Fibroblast of skin of scalp (primary cell): ENCODE measurements at regions not wholly inside any gene's neighbourhood (a gene's known extent, or its start where the extent isn't known, plus 50 kb on each side); places are given as distances from the start of the nearest gene placed in this dataset.
A peak's percentile ranks its signal among the peaks of the same experiment; 100 is the strongest.

Experiments used
- DNase-seq: peaks from one replicate; pipeline ENCODE4 v3.0.0-alpha.2; 2013

DNA sequence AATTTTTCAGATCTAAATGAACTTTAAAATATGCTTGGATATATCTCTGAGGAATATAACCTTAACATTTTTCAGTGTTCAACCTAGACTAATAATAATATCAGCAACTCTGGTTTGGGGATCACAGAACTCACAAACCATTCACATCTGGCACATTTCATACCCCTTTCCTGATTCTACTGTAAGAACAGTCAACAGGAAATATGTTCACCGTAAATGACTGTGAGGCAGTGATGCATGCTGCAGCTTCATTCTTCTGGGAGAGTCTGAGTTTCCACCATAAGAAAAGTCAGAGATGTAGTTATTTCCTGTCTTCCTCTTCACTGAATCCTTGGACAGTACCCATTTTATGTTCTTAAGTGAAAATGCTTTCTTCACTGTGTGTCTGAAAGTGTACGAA, 134.2 kb upstream of the IFNGR1 start:
- no peak for DNase-seq

DNA sequence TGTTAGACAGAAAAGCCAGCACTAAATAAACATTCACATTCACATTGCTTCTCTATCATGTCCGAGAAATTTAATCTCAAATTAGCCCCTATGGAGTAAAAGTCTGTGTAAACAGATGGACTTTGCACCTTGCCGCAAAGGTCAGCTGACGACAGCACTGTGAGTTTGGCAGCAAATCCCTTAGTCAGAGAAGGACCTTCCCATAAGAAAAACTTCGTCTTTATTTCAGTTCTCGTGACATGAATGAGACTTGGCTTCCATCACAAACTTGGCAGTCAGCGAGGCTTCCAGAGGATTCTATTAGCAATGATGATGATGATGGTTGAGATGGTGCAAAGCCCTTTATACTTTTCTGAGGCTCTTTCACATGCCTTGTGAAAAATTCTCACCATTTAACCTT, 133.7 kb upstream of the IFNGR1 start:
- no peak for DNase-seq

DNA sequence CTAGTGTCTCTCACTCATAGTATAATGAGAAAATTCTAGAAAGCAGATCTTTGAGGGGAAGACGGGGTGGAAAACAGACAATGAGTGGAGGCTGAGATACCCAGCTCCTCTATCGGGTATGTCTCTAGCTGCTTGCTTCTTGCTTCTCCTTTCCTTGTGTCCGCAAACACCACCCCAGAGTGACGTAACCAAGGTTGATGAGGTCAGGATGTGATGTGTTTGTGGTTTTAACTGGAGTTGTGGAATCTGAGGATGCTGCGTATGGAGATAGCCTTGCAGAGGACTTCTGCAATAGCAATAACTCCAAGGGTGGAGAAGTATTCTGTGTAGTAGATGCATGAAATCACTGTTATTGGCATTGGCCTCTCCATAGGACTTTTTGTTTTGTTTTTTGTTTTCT, 132.7 kb upstream of the IFNGR1 start:
- no peak for DNase-seq

DNA sequence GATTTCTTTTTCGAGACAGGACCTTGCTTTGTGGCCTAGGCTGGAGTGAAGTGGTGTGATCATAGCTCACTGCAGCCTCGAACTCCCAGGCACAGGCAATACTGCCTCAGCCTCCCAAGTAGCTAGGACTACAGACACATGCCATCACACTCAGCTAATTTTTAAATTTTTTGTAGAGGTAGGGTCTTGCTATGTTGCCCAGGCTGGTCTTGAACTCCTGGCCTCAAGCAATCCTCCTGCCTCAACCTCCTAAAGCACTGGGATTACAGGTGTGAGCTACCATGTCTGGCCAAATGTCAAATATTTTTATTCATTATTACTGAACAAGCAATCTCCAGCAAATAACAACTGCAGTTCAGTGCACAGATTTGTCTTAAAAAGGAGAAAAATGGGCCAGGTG, 131.7 kb upstream of the IFNGR1 start:
- DNase-seq, result no peak

DNA sequence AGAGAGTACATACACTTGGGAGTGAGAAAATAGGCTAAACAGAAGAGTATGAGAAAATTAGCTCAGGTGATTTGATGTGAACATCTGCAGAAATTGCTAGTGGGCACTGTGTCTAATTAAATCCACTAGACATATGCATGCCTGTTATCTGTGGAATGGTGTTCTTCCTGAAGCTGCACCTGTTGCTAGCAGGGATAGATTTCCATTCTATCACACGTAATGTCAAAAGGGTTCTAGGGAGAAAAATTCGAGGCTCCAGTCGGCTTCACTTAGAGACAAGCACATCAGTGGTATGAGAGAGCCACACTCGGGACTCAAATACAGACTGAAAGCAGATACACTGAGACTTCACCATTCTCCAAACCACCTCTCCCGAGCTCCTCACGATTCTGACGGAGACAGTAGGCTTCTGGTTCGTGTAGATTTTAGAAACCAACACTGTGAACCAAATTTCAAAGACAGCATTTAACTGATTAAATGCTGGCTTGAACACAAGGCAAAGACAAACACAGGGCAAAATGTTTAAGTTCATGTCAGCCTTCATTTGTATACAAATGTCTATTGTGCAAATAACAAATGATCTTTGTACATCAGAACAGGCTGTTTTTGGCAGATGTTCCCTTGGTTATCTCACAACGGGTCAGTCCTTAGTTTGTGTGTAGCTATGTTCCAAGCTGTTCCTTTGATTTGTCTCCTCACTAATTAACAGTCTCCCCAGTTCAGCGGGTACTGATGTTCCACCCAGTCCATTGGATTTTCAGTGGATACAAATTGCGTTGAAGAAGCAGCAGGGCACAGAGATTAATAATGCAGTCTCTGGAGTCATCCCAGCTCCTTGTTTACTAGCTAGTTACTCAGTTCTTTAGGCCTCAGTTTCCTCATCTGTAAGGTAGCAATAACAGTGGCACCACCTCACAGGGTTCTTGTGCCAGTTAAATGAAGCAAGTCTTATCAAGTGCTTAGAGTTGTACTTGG, 131.0 kb upstream of the IFNGR1 start:
- DNase-seq, result no peak

DNA sequence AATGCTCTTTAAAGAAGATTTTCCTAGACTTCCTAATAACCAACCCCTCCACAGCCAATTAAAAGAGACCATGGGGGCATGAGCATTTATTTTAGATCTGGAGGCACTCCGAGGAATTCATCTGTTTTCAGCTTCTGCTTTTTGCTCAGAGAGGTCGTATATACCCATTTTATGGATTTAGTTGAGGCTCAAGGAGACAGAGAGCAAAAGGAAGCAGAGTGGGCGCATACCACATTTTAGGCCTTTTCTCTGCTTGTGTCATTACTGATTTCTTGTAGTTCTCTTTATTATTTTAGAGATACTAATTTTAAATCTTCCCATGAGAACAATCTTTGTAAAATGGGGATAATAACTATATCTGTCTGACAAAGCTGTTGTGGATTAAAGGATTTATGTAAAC, 129.6 kb upstream of the IFNGR1 start:
- DNase-seq, result no peak

DNA sequence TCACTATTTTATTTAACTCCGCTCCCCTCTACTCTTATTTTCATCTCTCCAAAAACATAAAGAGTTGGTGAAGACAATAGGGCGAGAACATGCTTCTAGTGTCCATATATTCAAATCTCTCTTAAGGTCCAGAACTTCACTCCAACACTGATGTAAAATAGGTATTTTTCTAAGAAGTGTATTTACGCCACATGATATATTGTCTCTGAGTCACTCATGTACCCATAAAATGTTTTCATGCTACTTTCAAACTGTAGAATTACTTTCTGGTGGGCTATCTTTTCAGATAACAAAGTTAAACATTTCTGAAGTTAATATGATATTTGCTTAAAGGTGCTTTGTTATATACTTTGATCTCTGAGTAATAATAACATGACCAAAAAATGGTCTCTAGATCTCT, 124.1 kb upstream of the IFNGR1 start:
- no peak for DNase-seq

DNA sequence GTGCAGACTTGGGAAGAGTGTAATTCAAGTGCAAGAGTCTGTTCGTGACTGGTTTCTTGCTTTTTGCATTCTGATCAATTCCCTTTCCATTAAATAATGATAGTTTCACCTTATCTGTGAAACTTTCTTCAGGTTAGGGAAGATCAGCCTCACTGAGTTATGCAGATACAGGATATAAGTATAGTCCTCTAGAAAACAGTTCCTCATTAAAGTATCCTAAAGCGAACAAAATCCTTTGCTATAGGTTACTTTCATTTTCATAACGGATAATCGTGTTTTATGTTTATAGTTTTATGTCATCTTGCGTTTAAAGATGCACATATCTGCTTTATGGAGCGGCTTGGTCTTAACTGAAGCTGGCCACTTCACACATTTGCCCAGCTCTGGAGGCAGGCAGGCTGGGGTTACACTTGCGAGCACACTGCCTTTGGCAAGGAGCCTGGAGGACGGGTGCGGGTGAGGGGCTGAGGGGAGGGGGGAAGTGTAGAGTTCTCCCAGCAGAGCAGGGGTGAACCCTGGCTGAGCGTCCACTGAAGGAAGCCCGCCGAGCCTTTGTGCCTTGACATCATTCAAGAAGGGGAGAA, 123.5 kb upstream of the IFNGR1 start:
- no peak for DNase-seq

DNA sequence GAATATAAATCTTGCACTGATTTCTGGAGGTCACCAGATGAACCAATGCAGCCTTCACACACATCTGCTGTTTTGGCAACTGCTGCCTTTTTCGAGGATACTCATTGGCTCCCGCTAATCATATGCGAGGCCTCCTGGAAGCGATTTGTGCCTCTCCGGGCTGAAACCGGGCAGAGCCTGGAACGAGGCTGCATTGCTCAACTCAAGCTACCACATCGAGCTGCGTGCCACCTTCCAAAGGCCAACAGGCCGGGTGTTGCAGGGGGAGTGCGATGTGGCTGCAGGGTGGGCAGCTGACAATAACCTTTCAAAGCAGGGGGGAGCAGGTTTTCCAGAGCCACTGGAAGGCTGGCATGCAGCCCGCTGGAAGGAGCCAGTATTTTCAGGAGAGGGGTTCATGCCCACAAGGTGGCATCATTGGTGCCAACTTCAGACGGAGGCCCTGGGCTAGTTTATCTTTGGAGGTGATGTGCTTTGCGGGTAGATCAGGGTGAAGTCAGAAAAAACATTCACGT, 122.6 kb upstream of the IFNGR1 start:
- peak; percentile 31 for DNase-seq

DNA sequence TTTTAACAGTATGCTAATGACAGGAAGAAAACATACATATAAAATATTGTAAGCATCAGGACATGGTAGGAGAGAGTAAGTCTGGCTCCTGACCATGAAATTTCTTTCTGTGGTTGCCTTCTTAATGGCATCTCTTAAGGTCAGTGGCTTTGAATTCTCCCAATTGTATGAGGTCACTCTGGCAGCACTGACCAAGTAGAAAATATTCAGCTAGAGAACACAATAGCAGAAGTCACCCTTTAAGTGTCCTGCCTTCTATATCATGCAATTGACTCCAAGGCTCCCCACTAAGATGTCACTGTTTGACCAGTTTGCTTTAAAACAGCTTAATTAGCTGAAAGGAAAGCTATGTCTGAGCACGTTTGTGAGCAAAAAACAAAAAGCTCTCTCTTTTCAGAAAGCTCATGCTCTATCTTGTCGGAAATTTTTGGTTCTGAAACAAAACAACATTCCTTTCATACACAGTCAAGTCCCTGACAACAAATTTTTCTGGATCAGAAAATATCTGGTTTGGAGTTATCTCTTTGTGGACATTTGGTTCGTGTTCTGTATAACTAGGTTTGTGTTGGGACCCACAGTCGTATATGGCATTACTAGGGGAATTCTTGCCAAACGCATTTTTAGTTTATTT, 120.9 kb upstream of the IFNGR1 start:
- DNase-seq, result no peak

DNA sequence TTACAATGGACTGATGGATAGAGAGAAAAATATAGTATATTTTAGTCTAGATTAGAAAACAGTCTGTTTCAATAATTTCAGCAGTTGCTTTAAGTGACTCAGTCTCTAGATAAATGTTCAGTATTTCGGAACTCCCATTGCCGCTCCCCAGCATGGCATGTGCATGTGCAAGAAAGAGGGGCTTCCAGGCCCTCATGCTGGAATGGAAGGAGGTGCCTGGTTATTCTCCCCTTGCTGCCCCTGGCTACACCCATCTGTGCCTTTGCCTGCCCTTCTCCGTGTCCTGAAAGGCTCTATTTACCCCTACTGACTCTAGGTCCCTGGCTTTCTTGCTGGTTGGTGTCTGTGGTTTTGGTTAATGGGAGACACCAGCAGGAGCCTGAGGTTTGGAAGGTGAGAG, 115.7 kb upstream of the IFNGR1 start:
- no peak for DNase-seq

DNA sequence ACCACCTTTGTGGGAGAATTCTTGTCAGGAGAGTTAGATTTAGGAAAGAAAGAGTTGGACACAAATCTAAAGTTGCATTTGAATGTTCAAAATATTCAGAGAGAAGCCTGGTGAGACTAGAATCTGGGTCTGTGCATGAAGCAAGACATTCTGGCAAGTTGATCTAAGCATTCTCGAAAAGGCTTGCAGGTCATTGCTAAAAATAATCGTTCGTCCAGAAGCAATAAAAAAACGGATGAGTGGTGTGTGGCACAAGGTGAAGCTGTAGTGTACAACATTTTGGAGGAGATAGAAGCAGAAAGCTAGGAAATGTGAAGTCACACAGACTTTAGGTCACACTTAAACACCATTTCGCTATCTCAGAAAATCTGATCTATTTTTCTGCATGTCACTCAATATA, 114.9 kb upstream of the IFNGR1 start:
- DNase-seq, result no peak

DNA sequence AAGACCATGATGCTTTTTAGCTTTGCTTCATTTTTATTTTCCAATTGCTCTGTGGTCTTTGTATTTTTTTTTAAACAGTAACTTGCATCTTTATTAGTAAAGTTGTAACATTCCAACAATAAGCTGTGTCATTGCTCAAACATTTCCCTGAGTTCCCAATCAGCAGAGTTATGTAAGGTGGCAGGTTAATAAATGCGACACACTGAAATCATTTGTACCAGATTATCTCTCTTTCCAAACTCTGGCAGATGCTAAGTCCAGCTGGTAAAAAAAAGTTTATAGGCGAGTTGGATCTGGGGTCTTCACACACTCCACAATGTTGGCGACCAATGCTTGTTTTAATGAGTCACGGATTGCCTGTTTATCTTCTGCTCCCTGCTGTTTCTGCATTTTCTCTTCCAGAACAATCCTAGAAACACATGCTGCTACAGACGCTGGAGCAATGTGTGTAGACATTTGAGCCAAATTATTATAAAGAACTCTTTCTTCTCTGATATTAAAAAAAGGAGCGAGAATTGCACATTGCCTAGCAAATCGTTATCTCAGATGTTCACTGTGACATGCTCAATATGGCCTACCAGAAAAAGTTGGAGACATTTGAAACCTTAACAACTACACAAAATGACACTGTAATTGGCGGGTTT, 113.6 kb upstream of the IFNGR1 start:
- DNase-seq, result peak; percentile 46

DNA sequence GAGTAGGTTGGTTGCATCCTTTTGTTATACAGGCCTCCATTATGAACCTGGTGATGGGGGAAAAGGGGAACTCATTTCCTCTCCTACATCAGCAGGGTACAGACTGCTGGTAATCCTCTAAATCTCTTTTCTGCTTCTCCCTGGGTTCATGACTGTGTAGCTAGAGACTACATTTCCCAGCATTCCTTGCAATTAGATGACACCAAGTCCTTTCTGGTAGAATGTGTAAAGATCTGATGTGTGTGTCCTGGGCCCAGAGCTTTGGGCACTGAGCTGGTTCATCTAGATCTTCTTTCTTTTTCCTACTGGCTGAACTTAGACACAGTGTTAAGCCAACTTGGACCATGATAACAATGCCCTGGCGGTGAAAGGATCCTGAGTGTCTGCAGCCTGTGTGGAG, 104.7 kb upstream of the IFNGR1 start:
- no peak for DNase-seq

DNA sequence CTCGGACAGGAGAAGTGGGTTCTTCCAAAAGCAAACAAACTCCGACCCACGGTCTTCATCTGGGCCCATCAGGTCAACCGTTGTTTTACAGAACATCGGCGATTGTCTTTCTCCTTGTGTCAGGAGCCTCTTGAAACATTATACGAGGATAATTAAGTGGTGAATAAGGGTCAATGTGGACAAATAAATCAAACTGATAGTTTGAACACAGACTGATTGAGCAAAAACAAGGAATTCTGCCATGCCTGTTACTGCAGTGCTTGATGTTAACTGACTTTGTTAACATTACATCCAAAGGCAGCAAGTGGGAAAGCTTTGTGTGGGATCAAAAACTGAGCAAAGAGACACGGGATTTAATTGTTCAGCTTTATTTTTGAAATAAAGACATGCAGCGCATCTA, 101.1 kb upstream of the IFNGR1 start:
- DNase-seq, result no peak

DNA sequence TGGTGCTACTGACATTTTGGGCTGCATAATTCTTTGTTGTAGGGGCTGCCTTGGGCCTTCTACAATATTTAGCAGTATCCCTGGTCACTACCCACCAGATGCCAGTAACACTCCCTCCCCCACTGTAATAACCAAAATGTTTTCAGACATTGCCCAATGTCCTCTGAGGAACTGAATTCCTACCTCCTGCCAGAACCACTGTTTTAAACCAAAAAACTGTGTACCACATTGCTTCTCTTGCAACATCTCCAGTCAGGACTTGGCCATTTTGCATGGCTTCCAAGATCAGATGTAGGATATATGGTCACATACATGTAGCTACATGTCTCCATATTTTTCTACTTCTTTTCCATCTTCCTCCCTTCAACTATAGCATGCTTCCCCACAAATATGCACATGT, 97.4 kb upstream of the IFNGR1 start:
- DNase-seq, result peak; percentile 8

DNA sequence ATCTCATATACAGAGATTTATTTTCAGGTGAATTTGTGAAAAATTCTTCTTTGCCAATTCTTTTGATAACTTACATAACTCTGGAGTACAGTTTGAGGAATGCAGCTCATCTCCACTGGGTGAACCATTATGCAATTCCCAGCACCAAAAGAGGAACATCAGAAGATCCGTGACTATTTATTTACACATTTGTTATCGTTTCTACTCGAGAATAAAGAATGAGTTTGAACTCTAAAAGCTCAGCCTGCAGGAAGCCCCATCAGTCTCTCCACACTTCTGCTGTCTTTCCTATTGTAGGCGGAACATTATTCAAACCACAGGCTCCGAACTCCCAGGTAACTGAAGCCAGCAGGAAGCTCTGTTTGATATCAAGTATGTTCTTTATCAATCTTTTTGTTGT, 95.9 kb upstream of the IFNGR1 start:
- DNase-seq, result no peak

DNA sequence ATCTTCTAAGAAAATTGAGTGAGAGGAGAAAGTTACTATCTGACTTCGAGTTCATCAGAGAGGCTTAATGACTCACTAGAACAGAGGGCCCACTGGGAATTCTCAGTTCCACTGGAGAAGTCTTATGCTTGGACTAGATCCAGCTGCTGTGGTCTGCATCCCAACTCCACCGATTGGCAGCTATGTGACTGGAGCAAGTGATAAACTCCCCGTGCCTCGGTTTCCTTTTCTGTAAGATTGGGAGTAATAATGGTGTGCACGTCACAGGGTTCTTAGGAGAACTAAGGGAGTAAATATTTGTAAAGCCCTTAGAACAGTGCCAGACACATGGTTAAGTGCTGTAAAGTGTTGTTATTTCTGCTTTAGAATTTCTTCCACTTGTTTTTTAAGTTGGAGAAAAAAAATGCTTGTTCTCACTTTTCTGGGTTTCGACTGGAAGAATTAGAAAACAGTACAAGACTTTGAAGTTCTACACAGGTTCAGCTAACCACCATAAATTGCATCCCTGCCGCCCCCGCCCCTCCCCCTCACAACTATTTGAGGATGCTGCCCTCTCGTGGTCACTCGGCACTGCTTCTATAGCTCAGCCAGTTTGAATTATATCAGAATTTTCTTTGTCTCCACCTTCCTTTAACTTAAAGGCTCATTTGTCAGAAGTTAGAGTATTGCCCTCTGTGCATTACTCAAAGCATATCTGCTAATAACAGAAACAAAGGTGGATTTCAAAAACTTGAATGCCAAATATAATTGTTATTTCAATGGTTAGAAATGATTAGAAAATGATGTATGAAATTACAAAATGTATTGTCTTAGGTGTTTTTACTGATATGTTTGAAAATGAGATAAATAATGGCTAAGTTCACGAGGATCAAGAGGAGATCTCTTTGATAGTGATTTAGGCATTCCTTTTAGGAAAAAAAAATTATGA, 95.0 kb upstream of the IFNGR1 start:
- DNase-seq, result peak; percentile 94

DNA sequence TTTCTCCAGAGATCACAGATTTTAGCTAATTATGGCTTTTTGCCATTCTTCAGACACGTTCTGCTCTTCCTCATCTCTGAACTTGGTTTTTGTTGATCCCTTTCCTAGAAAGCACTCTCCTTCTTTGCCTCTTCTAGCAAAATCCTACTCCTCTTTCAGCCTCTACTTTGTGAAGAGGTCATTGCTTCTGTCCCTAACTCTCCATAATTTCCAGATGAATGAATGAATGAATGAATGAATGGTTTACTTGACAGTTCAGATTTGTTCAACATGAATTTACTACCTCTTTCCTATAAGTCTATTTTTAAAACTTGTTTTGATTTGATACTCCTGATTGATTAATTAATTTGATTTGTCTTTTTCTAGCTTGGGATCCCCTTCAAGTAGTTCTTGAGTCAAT, 94.0 kb upstream of the IFNGR1 start:
- no peak for DNase-seq

DNA sequence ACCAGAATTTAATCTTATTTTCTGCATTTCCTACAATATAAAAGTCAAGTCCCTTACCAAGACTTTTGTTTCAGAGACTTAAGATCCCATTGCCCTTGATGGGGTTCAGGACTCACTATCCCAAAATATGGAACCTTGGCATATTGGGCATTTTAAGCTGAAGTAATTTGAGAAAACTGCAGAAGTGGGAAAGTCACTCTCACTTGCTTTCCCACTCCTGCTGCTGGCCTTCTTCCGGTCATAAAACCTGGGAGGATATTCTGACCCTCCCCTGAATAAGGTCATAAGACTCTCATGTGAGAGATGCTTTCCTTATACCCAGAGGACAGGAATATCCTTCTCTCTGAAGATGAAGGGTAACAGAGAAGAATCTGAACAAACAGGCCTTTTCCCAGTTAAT, 92.8 kb upstream of the IFNGR1 start:
- DNase-seq, result no peak

DNA sequence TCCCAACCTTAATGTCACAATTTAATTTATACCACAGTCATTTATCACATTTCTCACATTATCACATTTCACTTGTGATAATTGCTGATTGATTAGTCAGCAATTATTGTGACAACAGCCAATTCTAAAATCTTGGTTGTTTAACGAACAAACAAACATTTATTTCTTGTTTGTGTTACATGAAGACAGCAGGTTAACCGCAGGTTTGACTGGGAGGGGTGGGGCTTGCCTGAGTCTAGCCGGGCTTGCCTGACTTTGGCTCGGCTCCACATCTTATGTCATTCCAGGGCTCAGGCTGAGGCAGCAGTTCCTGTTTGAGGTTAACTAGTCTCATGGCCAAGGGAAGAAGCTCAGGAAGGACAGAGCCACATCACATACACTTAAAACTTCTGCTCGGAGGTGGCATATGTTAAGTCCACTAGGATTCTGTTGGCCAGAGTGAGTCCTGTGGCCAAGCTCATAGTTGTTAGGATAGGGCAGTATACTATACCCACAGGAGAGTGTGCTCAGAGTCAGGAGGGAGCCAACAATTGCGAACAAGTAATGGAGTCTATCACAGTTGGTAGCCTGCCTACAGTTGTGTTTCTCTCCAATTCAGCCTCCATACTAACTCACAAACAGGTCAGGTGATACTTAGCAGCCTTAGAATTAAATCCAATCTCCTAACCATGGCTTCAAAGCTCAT, 90.0 kb upstream of the IFNGR1 start:
- peak; percentile 66 for DNase-seq
